WERI-Rb-1 (cell line): ENCODE measurements at regions not wholly inside any gene's neighbourhood (a gene's known extent, or its start where the extent isn't known, plus 50 kb on each side); places are given as distances from the start of the nearest gene placed in this dataset.

Experiments
- DNase-seq: peaks from one replicate; pipeline ENCODE4 v3.0.0-alpha.2; 2020
- H3K27ac ChIP-seq: fragments of 250-450 bp; sonication (Bioruptor Pico); 2 replicates; pipeline ENCODE4 v1.5.1; 2020; ENCODE audit warnings: mild to moderate bottlenecking, moderate library complexity
- H3K27me3 ChIP-seq: fragments of 250-450 bp; sonication (Bioruptor Pico); 2 replicates; pipeline ENCODE4 v1.5.1; 2021; ENCODE audit warnings: mild to moderate bottlenecking, low read depth, moderate library complexity; ENCODE audit not compliant: insufficient read depth, severe bottlenecking
- H3K36me3 ChIP-seq: fragments of 250-450 bp; sonication (Bioruptor Pico); 2 replicates; pipeline ENCODE4 v1.5.1; 2020; ENCODE audit warnings: mild to moderate bottlenecking, moderate library complexity
- H3K4me3 ChIP-seq: 2 replicates; pipeline ENCODE4 v1.5.1; 2011; ENCODE audit warnings: low read depth, mild to moderate bottlenecking, control low read depth, low read length
- H3K9me3 ChIP-seq: fragments of 250-450 bp; sonication (Bioruptor Pico); 2 replicates; pipeline ENCODE4 v1.5.1; 2021; ENCODE audit warnings: mild to moderate bottlenecking, moderate library complexity; ENCODE audit not compliant: severe bottlenecking
- TF ChIP-seq, protein P1 (sequence below): IDR thresholded peaks from 2 replicates; pipeline ENCODE4 v1.5.1; 2011; ENCODE audit warnings: low read depth, mild to moderate bottlenecking, control low read depth, inconsistent platforms, low read length

DNA sequence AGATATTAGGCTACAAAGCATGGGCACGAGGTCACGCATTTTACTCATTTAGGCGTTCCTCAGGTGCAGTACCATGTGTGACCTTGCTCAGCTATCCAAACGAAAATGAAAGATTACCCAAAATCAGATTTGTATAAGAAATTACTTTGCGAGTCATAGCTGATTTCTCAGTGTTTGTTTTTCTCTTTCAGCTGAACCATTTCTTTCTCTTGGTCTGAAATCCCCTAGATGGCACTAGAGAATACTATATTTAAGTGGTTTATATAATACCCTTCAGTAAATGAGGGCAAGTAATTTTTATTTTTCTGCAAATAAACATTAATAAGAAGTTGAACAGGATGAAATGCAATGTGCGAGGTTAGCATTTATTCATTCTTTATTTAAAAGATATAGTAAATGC lies 496.6 kb downstream of the STIM2 start:
- Histone ChIP-seq H3K27me3 (no peaks in the 10 kb centered on the region), H3K4me3 (no peak overlapping the region), H3K36me3 (no peaks in the 10 kb centered on the region), H3K9me3 (no peaks in the 10 kb centered on the region), H3K27ac (no peak overlapping the region)
- TF ChIP-seq, protein P1, sequence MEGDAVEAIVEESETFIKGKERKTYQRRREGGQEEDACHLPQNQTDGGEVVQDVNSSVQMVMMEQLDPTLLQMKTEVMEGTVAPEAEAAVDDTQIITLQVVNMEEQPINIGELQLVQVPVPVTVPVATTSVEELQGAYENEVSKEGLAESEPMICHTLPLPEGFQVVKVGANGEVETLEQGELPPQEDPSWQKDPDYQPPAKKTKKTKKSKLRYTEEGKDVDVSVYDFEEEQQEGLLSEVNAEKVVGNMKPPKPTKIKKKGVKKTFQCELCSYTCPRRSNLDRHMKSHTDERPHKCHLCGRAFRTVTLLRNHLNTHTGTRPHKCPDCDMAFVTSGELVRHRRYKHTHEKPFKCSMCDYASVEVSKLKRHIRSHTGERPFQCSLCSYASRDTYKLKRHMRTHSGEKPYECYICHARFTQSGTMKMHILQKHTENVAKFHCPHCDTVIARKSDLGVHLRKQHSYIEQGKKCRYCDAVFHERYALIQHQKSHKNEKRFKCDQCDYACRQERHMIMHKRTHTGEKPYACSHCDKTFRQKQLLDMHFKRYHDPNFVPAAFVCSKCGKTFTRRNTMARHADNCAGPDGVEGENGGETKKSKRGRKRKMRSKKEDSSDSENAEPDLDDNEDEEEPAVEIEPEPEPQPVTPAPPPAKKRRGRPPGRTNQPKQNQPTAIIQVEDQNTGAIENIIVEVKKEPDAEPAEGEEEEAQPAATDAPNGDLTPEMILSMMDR: 0 out of 2 replicates have a peak, but pooled peaks have one; percentile 5
- no peak for DNase-seq

DNA sequence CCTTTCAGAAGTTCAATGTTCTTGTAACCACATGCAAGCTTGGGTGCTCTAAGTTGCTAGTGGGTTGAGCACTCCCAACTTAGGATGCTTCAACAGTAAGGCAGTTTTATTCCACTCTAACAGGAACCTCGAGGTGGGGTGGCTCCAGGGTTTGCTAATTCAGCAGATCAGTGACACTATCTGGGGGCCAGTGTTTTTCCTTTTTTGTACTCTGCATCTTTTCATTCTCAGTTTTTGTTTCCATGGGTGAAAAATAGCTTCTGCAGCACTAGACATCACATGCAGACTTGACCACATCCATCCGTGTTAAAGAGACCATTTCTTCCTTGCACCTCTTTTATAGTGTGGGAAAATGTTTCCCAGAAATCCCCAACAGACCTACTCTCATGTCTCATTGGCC lies 497.6 kb downstream of the STIM2 start:
- H3K27me3 ChIP-seq: no peaks in the 10 kb centered on the region
- no peak for DNase-seq
- TF ChIP-seq, protein P1: no peak
- no peaks in the 10 kb centered on the region for H3K9me3 ChIP-seq
- no peak overlapping the region for H3K27ac ChIP-seq
- H3K36me3 ChIP-seq: no peaks in the 10 kb centered on the region
- no peak overlapping the region for H3K4me3 ChIP-seq

DNA sequence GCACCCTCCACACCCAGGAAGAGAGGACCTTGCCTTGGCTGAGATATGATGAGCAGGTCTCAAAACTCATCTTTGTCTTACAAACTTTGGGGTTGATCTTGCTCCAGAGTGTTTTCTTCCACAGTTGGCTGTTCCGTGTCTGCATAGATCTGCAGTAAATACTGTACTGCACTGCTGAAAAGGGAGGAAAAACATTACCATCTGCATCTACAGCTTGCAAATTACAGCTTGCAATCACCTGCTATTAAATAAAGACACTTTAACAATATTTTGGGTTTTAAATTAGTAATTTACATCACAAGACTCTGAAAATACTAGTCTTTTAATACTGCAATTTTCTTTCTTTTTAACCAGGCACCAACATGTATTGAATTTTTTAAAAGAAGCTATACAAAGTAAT lies 499.5 kb downstream of the STIM2 start:
- no peak for DNase-seq
- H3K27ac ChIP-seq: no peak overlapping the region
- TF ChIP-seq, protein P1: no peak
- H3K4me3 ChIP-seq: no peak overlapping the region
- no peaks in the 10 kb centered on the region for H3K36me3 ChIP-seq
- H3K27me3 ChIP-seq: no peaks in the 10 kb centered on the region
- H3K9me3 ChIP-seq: no peaks in the 10 kb centered on the region

DNA sequence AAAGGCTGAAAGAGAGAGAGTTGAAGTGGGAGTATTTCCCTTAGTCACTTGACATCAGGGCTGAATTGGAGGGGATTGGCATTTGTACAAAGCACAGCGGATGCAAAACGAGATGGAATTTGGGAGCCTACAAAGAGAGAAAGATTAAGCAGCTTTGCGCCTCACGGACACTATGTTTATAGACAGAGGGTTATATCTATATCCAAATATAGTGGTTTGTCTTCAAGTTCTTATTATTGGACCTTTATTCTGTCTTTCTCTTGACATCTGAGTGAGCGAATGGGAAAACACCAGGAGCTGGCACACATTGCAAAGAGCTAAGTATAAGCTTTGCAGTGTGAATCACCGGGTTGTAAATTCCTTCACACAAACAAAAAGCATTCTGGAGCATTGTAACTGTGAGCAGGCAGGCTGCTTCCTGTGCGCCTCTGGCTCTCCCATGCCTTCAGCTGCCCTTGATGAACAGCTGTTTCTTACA lies 500.2 kb downstream of the STIM2 start:
- Histone ChIP-seq H3K9me3 (no peaks in the 10 kb centered on the region), H3K27ac (no peak overlapping the region), H3K4me3 (no peak overlapping the region), H3K36me3 (no peaks in the 10 kb centered on the region), H3K27me3 (no peaks in the 10 kb centered on the region)
- no peak for DNase-seq
- TF ChIP-seq, protein P1: no peak

DNA sequence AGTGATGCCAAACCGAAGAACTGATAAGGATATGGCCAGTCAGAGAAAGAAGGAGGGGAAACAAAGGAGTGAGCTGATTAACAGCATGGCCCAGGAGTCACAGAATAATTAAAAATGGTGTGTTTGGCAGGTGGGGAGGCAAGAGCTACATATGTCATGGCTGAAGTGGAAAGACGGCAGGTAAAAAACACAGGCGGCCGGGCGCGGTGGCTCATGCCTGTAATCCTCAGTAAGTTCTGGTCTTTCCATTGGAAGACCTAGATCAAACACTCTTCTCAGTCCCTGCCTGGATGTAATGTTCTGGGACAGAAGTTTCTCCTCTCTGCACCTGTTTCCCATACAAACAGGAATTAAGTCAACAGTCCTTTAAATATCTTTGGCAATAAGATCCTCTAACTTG lies 503.9 kb downstream of the STIM2 start:
- TF ChIP-seq, protein P1: no peak
- Histone ChIP-seq H3K27me3 (no peaks in the 10 kb centered on the region), H3K27ac (no peak overlapping the region)

DNA sequence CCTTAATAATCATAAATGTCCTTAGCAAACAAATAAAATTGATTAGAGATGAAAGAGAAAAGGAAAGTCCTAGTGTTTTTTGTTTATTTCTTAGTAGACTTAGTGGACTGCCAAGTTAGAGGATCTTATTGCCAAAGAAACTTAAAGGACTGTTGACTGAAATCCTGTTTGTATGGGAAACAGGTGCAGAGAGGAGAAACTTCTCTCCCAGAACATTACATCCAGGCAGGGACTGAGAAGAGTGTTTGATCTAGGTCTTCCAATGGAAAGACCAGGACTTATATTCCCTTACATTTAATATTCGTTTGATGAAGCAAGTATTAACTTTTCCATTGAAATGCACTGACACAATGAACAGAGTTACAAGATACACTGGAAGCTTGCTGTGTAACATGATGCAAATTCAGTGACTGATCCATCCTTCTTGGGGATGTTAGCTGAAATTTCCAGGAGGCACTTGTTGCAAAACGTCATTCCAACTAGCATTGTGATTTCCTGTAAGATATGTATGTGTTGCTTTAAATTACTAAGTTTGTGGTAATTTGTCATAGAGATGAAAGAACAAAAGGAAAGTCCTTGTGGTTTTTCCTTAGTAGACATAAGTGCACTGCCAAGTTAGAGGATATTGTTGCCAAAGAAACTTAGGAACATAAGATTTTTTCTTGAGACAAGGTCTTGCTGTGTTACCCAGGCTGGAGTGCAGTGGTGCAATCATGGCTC lies 505.6 kb downstream of the STIM2 start:
- Histone ChIP-seq H3K4me3 (no peak overlapping the region), H3K27me3 (no peaks in the 10 kb centered on the region), H3K27ac (no peak overlapping the region), H3K36me3 (no peaks in the 10 kb centered on the region), H3K9me3 (peaks cover 2% of the 10 kb centered on the region)
- no peak for DNase-seq
- TF ChIP-seq, protein P1: no peak

More for the DNA sequence above, 503.9 kb downstream of the STIM2 start:
- H3K36me3 ChIP-seq: no peaks in the 10 kb centered on the region
- H3K9me3 ChIP-seq: peaks cover 2% of the 10 kb centered on the region
- DNase-seq: no peak
- no peak overlapping the region for H3K4me3 ChIP-seq
